ENCODE measurements at regions not wholly inside any gene's neighbourhood (a gene's known extent, or its start where the extent isn't known, plus 50 kb on each side); places are given as distances from the start of the nearest gene placed in this dataset.

DNA sequence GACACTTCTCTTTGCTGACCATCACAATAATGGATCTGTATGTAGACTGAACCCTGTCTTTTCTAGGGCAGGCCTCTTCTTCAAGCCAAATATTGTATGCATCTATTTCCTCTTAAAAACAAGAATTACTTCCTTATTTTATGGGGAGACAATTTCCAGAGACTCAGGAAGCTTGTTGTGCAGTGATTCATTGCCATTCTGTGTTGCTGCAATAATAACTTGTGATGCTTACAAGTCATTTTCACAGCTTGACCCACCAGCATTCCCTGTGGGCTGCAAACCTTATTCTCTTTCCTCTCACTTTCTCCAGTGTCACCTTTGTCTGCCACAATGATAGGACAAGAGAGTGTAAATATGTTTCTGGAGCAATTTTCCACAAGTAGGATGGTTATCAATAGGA is 276.7 kb upstream of the SGO1 start:
- Histone ChIP-seq H3K27ac (ENCODE audit: insufficient read length, low read depth, low read length) (no peak overlapping the region), H2BK12ac (ENCODE audit: insufficient read length, low read depth, low read length) (no peak overlapping the region), H2BK20ac (ENCODE audit: low read depth, low read length, poor library complexity, severe bottlenecking) (no peak overlapping the region), H2AFZ (ENCODE audit: low read length) (no peak overlapping the region), H3K4me1 (ENCODE audit: insufficient read depth, low read length) (peaks cover 2% of the 10 kb centered on the region; the same call in 1 of the 2 replicates), H4K91ac (ENCODE audit: insufficient read length, low read depth, low read length) (no peak overlapping the region), H2BK120ac (ENCODE audit: low read depth, low read length, poor library complexity, severe bottlenecking) (no peak overlapping the region), H3K14ac (ENCODE audit: insufficient read depth, low read length) (no peak overlapping the region), H3K56ac (ENCODE audit: insufficient read length, low read depth, low read length) (no peak overlapping the region), H2AK5ac (ENCODE audit: insufficient read length, low read length) (no peak overlapping the region), H2BK15ac (ENCODE audit: low read depth, low read length) (no peak overlapping the region), H3K18ac (ENCODE audit: insufficient read length, low read depth, low read length) (no peak overlapping the region), H4K20me1 (ENCODE audit: control insufficient read depth, insufficient read depth, insufficient read length) (no peaks in the 10 kb centered on the region), H2BK5ac (ENCODE audit: insufficient read length, low read length) (no peak overlapping the region), H4K8ac (replicated peaks; ENCODE audit: insufficient read length, low read depth, low read length) (no peak overlapping the region), H3K23me2 (ENCODE audit: insufficient read length, low read depth, low read length, poor library complexity, severe bottlenecking) (no peaks in the 10 kb centered on the region), H3T11ph (ENCODE audit: low read length) (no peak overlapping the region), H3K79me1 (ENCODE audit: insufficient read depth, low read depth, low read length, poor library complexity, severe bottlenecking) (no peaks in the 10 kb centered on the region), H3K79me2 (ENCODE audit: insufficient read depth, low read length) (no peaks in the 10 kb centered on the region), H3K27me3 (ENCODE audit: insufficient read depth, low read length) (no peaks in the 10 kb centered on the region), H4K5ac (ENCODE audit: insufficient read length, low read depth, low read length) (no peak overlapping the region), H3K4ac (ENCODE audit: low read depth, low read length) (no peak overlapping the region), H3K23ac (ENCODE audit: insufficient read length, low read depth, low read length) (no peak overlapping the region), H3K9ac (ENCODE audit: extremely low read depth, insufficient read length, low read length) (no peak overlapping the region), H3K4me2 (ENCODE audit: insufficient read depth, insufficient read length, low read length) (no peak overlapping the region), H3K9me3 (ENCODE audit: control insufficient read depth, low read depth, low read length) (peaks cover 4% of the 10 kb centered on the region)
- Mint-ChIP-seq H3K27me3 (ENCODE audit: low read depth) (no peaks in the 10 kb centered on the region; the same call in 1 of the 2 replicates), H3K27ac (no peak overlapping the region), H3K4me3 (no peak overlapping the region), H3K36me3 (ENCODE audit: insufficient read depth in 1 of 3, low read depth in 3 of 3) (peaks cover 3 to 19% (median 7%) of the 10 kb centered on the region in 3 experiments; a peak in 6 of 7 replicates), H3K9me3 (peaks cover 14 to 31% of the 10 kb centered on the region in 2 experiments), H3K4me1 (peaks cover 5 to 9% of the 10 kb centered on the region in 2 experiments)
- TF ChIP-seq, protein P1, sequence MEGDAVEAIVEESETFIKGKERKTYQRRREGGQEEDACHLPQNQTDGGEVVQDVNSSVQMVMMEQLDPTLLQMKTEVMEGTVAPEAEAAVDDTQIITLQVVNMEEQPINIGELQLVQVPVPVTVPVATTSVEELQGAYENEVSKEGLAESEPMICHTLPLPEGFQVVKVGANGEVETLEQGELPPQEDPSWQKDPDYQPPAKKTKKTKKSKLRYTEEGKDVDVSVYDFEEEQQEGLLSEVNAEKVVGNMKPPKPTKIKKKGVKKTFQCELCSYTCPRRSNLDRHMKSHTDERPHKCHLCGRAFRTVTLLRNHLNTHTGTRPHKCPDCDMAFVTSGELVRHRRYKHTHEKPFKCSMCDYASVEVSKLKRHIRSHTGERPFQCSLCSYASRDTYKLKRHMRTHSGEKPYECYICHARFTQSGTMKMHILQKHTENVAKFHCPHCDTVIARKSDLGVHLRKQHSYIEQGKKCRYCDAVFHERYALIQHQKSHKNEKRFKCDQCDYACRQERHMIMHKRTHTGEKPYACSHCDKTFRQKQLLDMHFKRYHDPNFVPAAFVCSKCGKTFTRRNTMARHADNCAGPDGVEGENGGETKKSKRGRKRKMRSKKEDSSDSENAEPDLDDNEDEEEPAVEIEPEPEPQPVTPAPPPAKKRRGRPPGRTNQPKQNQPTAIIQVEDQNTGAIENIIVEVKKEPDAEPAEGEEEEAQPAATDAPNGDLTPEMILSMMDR (conservative IDR thresholded peaks at IDR 0.05): no peak
- no peak for DNase-seq

Data from H9 (cell line).